IPS-18c (cell line): ENCODE measurements at regions not wholly inside any gene's neighbourhood (a gene's known extent, or its start where the extent isn't known, plus 50 kb on each side); places are given as distances from the start of the nearest gene placed in this dataset.
"Not testable (repeated sequence)": the region's sequence is repeated elsewhere in the genome, so short reads cannot be mapped to it uniquely, and the experiment has no call there.

ENCODE experiments used
- H3K4me3 ChIP-seq: 2 replicates; pipeline ENCODE4 v1.7.0; 2013; ENCODE audit warnings: low read depth, mild to moderate bottlenecking, low read length, moderate library complexity; ENCODE audit not compliant: insufficient read depth
- H3K9me3 ChIP-seq: one replicate; pipeline ENCODE4 v1.6.1; 2013; ENCODE audit warnings: mild to moderate bottlenecking, low read length, moderate library complexity; ENCODE audit not compliant: control insufficient read depth, insufficient read depth

DNA sequence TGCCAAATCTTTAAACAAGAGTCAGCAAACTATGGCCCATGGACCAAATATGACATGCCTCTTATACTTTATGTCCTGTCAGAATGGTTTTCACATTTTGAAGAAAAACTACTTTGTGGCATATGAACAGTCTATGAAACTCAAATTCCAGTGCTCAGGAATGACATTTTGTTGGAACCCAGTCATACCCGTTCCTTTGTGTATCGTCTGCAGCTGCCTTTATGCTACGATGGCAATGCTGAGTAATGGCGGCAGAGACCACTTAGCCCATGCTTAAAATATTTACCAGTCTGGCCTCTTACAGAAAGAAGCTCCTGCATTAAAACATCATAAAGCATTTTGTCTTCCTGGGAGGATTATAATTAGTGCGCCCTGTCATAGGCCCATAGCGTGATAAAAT is 140.5 kb upstream of the FHL2 start:
- no peaks in the 10 kb centered on the region for H3K9me3 ChIP-seq
- H3K4me3 ChIP-seq, result no peak overlapping the region

DNA sequence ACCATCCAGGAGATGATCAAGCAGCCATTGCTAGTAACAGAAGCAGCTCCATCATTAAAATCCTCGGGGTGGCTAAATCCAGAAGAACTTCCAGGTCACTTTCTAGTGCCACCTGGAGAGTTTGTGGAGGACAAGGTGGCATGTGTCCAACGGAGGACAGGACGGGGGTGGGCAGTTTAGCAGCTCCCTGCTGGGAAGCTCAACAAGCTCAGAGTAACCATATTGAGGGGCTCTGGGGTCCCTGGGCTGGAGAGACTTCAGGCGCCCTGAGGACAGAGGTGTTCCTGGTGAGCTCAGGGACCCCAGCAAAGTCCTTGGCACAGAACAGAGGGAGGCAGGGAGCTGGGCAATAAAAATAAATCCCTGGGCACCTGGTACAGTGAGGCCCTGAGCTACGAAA is 140.0 kb upstream of the FHL2 start:
- Histone ChIP-seq H3K9me3 (no peaks in the 10 kb centered on the region), H3K4me3 (no peak overlapping the region)

DNA sequence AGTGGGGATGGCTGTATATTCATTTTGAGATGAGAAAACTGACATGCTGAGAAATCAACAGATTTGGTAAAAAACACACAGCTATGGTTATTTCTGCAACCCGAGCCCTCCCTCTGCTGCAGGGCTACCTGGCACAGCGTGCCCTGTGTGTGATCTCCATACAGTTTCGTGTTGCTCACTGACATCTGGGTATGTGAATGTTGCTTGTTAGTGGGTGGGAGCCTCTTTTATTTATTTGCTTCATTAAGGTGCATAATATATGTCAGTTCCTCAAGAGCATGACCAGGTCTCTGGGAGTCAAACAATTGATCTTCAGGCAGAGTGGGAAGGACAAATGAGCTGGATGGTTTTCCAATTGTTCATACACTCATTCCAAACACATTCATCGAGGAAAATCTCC is 139.1 kb upstream of the FHL2 start:
- Histone ChIP-seq H3K4me3 (no peak overlapping the region), H3K9me3 (no peaks in the 10 kb centered on the region)

DNA sequence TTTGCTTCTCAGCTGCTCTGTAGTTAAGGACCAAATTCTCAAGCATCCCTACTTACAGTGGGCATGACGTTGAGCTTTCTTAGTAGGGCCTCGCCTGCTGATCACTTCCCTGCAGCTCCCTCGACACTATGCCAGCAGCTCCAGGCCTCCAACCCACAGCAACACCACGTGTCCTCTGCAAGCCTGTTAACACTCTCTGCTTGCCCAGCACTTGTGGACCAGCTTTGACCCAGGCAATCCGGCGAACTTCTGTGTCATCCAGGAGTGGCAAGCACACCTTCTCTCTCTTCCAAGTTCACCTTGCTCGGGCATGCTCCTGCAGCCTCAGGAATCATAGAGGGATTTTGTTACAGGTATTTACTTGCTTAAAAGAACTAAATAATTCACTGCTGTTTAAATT is 138.6 kb upstream of the FHL2 start:
- H3K4me3 ChIP-seq, result no peak overlapping the region
- H3K9me3 ChIP-seq, result no peaks in the 10 kb centered on the region

DNA sequence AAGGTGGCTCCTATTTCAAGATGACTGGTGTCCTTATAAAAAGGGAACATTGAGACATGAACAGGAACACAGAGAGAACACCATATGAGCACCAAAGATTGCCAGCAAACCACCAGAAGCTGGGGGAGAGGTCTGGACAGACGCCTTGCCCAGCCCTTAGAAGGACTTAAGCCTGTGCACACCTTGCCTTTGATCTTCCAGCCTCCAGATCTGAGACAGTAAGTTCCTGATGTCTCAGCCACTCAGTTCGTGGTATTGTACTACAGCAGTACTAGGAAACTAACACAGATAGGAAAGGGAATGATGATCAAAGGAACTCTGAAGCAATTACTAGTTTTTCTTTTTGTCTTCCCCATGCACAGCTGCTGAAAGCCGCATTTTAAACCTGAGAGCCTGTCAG is 137.3 kb upstream of the FHL2 start:
- Histone ChIP-seq H3K4me3 (no peak overlapping the region), H3K9me3 (no peaks in the 10 kb centered on the region)

DNA sequence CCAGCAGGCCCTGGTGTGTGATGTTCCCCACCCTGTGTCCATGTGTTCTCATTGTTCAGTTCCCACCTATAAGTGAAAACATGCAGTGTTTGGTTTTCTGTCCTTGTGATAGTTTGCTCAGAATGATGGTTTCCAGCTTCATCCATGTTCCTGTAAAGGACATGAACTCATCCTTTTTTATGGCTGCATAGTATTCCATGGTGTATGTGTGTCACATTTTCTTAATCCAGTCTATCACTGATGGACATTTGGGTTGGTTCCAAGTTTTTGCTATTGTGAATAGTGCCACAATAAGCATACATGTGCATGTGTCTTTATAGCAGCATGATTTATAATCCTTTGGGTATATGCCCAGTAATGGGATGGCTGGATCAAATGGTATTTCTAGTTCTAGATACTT is 130.4 kb upstream of the FHL2 start:
- not testable (repeated sequence) for H3K9me3 ChIP-seq, H3K4me3 ChIP-seq

DNA sequence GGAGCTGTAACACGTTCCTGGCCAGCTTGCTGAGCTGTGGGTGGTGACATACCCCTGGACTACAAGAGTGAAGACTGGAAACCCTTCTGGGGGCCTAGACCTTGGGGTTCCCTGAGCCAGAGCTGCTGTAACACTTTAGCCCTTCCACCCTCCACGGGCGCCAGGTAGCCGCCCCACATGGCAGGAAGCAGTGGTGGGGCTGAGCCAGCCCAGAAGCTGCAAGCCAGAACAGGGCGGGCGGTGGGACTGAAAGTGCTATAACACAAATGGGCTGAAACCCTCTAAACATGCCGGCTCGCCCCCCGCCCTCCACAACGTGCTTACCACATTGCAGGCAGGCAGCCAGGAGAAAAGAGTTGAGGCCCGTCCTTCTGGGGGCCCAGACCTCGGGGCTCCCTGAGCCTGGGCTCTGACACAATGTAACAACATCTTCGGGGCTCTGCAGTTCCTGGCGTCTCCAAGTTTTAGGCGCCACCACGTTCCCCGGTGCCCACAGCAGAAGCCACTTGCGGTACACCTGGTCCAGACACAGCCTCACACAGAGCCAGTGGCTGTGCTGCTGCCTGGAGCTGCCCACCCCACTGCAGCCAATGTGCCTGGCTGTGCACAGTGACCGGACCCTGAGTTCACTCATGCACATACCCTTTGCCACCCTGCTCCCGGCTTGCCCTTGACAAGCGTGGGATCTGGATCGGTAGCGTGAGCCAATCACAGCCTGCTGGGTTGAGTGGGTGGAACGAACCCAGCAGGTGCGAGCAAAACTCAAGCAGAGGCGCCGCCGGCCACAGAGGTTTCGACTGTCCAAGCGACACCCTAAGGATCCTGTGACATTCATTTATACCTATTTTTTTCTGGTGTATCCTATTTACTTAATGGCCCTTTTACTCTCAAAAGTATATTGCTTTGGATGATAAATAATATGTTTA is 127.4 kb upstream of the FHL2 start:
- Histone ChIP-seq H3K9me3 (no peaks in the 10 kb centered on the region), H3K4me3 (no peak overlapping the region)

DNA sequence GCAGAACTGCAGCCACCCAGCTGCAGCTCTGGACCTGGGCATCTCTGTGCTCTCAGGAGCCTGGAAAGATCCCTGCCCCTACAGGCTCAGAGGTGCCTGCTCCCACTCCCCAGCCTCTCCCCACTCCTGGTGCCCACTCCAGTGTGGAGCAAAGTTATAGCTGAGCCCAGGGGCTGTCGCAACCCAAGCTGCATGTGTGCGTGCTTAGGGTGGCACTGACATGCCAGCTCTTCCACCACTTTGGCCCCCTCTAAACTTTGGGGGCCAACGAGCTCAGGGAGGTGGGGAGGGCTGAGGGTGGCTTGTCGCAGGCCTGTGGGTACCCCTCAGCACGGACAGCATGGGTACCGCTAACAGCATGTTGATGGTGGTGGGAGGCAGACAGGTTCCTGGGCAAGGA is 126.3 kb upstream of the FHL2 start:
- H3K9me3 ChIP-seq, result no peaks in the 10 kb centered on the region
- no peak overlapping the region for H3K4me3 ChIP-seq

DNA sequence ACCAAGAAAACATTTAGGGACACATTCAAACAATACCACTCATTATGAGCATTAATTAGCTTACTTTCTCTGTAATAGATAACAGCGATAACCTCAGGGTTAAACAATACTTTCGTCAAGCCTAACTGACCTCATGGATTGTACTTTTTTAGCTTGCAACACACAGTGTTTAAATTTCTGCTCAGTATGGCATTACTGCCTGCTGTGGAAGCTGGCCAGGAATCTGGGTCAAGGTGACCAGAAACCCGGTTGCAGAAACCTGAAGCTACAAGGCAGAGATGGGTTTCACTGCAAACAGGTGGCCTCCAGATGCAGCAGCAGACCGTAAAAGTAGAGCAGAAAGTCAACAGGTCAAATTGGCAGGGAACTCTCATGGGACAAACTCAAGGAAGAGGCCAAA is 123.8 kb upstream of the FHL2 start:
- H3K4me3 ChIP-seq, result no peak overlapping the region
- H3K9me3 ChIP-seq, result no peaks in the 10 kb centered on the region

DNA sequence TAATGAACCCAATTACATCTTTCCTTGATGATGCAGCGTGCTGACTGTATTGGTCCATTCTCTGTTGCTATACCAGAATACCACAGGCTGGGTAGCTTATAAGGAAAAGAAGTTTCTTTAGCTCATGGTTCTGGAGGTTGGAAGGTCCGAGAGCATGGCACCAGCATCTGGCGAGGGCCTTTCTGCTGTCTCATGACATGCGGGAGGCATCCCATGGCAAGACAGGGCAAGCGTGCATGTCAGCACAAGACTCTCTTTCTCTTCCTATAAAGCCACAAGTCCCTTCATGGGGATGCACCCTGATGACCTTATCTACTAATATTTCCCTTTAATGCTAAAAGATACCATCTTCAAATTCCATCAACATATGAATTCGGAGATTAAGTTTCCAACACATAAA is 122.8 kb upstream of the FHL2 start:
- no peak overlapping the region for H3K4me3 ChIP-seq
- no peaks in the 10 kb centered on the region for H3K9me3 ChIP-seq

DNA sequence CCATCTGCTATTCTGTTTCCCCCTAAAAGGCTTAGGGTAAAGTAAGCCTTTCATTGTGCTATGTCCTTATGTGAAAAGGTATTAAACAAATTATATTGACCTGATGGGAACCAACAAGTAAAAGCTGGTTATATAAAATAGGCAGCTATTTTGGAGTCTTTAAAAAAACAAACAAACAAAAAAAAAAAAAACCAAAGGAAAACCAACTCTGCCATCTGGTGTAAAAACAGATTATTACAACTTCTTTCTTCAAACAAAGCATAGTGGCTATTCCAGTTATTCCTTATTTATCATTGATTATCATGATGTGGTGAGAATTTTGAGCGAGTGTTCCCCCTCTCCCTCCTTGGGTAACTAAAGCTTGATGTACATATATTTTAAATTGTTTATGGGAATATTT is 122.3 kb upstream of the FHL2 start:
- H3K9me3 ChIP-seq, result no peaks in the 10 kb centered on the region
- H3K4me3 ChIP-seq, result no peak overlapping the region

DNA sequence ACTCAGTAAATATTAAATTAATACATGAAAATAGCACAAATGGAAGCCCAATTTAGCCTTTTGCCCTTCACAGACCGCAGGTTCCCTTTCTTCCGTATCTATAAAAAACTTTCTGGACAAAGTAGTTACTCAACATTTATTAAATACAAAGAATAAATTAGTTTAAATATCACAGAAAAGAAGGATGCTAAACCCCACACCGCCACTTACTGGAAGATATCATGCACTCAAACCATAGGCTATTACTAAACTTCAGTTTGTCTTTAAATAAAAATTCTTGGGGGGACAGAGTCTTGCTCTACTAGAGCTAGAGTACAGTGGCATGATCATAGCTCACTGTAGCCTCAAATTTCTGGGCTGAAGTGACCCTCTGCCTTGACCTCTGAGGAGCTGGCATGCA is 120.7 kb upstream of the FHL2 start:
- Histone ChIP-seq H3K9me3 (no peaks in the 10 kb centered on the region), H3K4me3 (no peak overlapping the region)

DNA sequence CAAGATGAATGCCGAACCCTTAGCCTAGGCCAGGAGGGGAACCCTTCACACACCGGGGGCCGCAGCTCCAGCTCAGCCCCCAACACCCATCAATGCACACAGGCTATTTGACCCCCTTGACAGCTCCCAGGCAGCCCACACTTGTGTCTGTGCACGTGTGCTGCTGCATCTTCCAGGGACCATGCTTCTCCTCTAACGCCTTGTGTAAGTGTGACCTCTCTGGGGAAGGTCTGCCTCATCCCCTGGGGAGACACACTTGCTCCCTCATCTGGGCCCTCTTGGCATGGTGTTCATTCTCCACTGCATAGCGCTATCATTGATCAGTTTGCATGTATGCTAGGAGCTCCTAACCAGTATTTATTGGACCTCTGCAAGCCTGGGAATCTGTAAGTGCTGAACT is 120.0 kb upstream of the FHL2 start:
- Histone ChIP-seq H3K9me3 (no peaks in the 10 kb centered on the region), H3K4me3 (no peak overlapping the region)

DNA sequence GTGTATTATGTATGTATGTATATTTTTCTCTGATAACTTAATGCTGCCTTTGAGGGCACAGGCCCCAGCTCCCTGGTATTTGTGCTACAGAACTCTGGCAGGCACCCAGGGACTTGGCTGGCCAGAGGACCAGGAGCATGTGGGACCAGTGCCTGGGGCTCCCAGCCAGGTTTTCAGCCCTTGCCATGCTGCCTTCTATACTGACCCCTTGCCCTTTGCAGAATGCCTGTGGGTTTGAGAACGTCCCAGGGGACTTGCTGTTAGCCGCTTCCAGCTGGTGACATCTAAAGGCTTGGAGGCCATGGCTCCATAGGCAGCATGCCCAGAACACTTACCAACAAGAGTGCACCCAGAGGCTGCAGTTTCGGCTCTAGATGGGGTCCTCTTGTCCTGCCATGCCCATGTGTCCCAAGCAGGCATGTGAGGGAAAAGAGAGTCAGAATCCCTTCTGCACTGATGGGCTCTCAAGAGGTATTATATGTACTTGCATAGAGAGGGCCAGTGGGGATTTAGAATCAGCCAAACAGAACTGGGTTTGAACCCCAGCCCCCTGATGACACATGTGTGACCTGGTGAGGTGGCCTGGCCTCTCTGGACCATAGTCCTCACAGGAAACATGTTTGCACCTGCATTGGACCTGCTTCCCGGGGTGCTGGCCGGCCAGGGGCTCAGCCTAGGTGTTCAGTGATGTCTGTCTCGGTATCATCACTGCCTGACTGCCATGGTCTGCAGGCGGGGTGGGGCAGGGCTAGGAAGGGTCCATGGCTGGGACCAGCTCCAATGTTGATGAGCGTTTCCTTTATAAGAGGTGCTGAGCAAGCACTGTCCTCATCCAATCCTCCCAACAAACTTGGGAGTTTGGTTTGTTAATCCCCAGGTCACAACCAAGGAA is 119.2 kb upstream of the FHL2 start:
- Histone ChIP-seq H3K4me3 (no peak overlapping the region), H3K9me3 (no peaks in the 10 kb centered on the region)

DNA sequence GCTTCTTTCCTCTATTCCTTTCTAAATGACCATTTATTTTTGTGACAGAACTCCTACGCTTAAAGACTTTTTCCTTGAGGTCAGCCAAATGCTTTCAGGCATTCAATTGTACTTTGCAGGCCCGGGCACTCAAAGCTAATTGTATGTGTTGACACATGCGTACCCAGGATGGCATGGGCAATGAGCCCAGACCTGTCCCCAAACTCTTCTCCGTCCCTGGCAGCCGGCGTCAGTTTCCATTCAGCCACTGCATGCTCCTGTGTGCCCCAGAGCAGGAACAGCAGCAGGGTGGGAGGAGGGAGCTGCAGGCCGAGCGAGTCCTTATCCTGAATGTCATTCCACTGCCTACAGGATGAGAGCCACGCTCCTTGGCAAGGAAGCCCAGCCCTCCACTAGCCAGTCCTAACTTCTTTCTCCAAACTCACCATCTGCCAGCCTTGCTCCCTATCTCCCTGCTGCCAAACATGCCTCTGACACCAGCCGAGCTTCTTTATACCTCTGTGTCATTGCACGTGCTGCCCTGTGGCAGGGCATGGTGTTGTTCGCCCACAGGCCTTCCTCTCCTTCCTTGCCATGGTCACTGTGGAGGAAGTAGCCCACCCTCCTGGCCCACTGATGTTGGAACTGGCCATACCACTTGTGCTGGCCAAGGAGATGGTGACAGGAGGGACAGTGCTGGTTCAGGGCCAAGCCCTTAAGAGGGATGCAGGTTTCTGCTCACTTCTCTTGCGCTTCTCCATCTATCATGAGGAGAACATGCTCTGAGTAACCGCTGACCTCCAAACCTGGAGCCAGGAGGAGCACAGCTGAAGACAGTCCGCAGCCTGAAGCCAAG is 116.9 kb upstream of the FHL2 start:
- Histone ChIP-seq H3K4me3 (no peak overlapping the region), H3K9me3 (no peaks in the 10 kb centered on the region)

DNA sequence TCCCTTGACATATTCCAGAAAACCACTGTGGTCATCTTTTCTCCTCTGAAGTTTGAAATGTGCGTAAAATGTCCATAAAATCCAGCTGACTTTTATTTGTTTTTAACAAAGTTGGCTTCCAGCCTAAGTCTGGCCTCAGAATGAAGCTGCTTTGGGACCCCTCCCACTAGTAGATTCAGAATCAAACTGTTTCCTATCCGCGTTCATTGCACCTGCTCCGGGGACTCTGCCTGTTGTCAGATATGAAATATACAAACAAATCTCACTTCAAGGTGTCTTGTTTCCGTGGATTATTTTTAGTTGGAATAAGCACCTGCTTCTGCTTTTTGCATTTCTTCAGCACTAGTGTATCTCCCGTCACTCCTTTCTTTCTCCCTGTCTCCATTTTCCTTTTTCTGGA is 115.7 kb upstream of the FHL2 start:
- Histone ChIP-seq H3K9me3 (no peaks in the 10 kb centered on the region), H3K4me3 (no peak overlapping the region)

DNA sequence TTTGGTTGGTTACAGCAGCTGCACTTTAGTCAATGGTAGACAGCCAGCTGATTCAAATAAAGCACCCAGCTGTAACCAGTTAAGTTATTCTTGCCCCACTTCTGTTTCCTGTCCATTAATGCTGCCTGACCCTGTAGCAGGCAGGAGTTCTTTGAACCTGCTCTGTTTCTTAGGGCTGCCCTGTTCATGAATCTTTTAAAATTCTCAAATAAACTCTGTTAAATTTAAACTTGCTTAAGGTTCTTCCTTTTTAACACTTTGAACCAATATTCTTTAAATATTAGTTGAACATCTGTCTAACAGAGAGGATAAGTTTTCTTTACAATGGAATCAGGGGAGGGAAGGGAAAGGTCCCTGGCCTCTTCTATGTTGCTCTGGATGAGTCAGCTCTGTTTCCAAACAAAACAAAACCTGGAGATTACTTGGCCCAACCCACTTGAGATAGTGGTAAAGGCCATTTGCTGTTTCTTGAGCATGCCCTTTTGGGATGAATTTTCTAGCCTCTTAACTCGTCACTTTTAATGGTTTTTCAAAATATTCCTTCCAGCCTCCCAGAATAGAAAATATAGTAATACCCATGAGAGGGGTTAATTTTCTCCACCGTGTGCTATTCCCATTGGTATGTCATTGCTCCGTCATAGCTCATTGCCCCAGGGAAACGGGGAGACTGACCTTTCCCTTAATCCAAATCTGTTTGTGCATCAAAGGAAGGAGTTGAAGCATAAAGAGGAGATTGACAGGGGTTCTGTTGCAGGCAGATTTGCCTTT is 112.1 kb upstream of the FHL2 start:
- H3K9me3 ChIP-seq, result no peaks in the 10 kb centered on the region
- H3K4me3 ChIP-seq, result no peak overlapping the region
